Coronary artery (tissue), 2 donors: ENCODE measurements at regions not wholly inside any gene's neighbourhood (a gene's known extent, or its start where the extent isn't known, plus 50 kb on each side); places are given as distances from the start of the nearest gene placed in this dataset.

Source experiments
- DNase-seq: peaks from one replicate; pipeline ENCODE4 v3.0.0-alpha.2; 2017; ENCODE audit warnings: low spot score
- H3K27ac ChIP-seq, 2 donors: fragments of 200-600 bp; sonication (generic); one replicate each; pipeline ENCODE4 v1.5.1; 2016 to 2019
- H3K4me3 ChIP-seq: fragments of 200-600 bp; sonication (generic); 2 replicates; pipeline ENCODE4 v1.5.1; 2016; ENCODE audit warnings: mild to moderate bottlenecking, moderate library complexity
- CTCF ChIP-seq: fragments of 200-600 bp; sonication (generic); IDR thresholded peaks from one replicate; pipeline ENCODE4 v1.5.1; 2019; ENCODE audit warnings: antibody characterized with exemption

- H3K27ac ChIP-seq: no peak overlapping the region
- no peak for TF ChIP-seq CTCF
- no peak overlapping the region for H3K4me3 ChIP-seq
- DNase-seq: no peak
Measured at GRCh38 chr9:4921449-4921848, 63.6 kb upstream of the JAK2 start.

GRCh38 chr9:4922101-4922500 lies 63.0 kb upstream of the JAK2 start:
- DNase-seq: no peak
- TF ChIP-seq CTCF: no peak
- Histone ChIP-seq H3K27ac (peak overlapping the region in 1 of 2 donors; percentile 83), H3K4me3 (no peak overlapping the region)

GRCh38 chr9:4922730-4923129 lies 62.3 kb upstream of the JAK2 start:
- no peak overlapping the region for H3K4me3 ChIP-seq
- no peak for DNase-seq
- no peak for TF ChIP-seq CTCF
- H3K27ac ChIP-seq: peak overlapping the region; percentile 64 to 83

GRCh38 chr9:4923141-4923540 lies 61.9 kb upstream of the JAK2 start:
- no peak overlapping the region for H3K4me3 ChIP-seq
- DNase-seq: no peak
- no peak for TF ChIP-seq CTCF
- H3K27ac ChIP-seq: peak overlapping the region; percentile 64 to 83

GRCh38 chr9:4923580-4924544 lies 61.2 kb upstream of the JAK2 start:
- Histone ChIP-seq H3K4me3 (no peak overlapping the region), H3K27ac (peak overlapping the region; percentile 64 to 83)
- DNase-seq: no peak
- no peak for TF ChIP-seq CTCF

- DNase-seq: no peak
- Histone ChIP-seq H3K27ac (no peak overlapping the region), H3K4me3 (no peak overlapping the region)
- TF ChIP-seq CTCF: no peak
Measured at GRCh38 chr9:4926239-4926638, 58.8 kb upstream of the JAK2 start.

- DNase-seq: no peak
- no peak overlapping the region for H3K4me3 ChIP-seq
- H3K27ac ChIP-seq: peak overlapping the region; percentile 28 to 64
- TF ChIP-seq CTCF: no peak
Measured at GRCh38 chr9:4927043-4927471, 58.0 kb upstream of the JAK2 start.
